GM21576 (cell line): ENCODE measurements at regions not wholly inside any gene's neighbourhood (a gene's known extent, or its start where the extent isn't known, plus 50 kb on each side); places are given as distances from the start of the nearest gene placed in this dataset.

ENCODE experiments used
- ATAC-seq: cut with Tn5 transposase; IDR thresholded peaks from one replicate; pipeline ENCODE4 v1.9.1; 2021; ENCODE audit warnings: mild to moderate bottlenecking, moderate library complexity; ENCODE audit not compliant: unreplicated experiment

GRCh38 chr4:176002007-176002613, 63.5 kb upstream of the WDR17 start:
- peak; percentile 62 for ATAC-seq

GRCh38 chr4:176005766-176006165, 59.9 kb upstream of the WDR17 start:
- ATAC-seq: no peak

- ATAC-seq: no peak
Measured at GRCh38 chr4:176009254-176009653, 56.4 kb upstream of the WDR17 start.

- no peak for ATAC-seq
Measured at GRCh38 chr4:176011529-176011928, 54.1 kb upstream of the WDR17 start.

- ATAC-seq: peak; percentile 87
Measured at GRCh38 chr4:176013476-176014247, 52.0 kb upstream of the WDR17 start.

GRCh38 chr4:176014583-176015108, 51.0 kb upstream of the WDR17 start:
- no peak for ATAC-seq
